HepG2 (cell line): ENCODE measurements at regions not wholly inside any gene's neighbourhood (a gene's known extent, or its start where the extent isn't known, plus 50 kb on each side); places are given as distances from the start of the nearest gene placed in this dataset.

ENCODE experiments used
- ATAC-seq: fragments of 200-7000 bp; cut with Tn5 transposase; 3 replicates; pipeline ENCODE4 v1.9.1; 2020; ENCODE audit warnings: mild to moderate bottlenecking, moderate library complexity
- BruUV-seq: library from RNA; stranded (reverse); fragments of 400-500 nt; replicated peaks from 2 replicates; lab custom pipeline; 2021; lab: Mats Ljungman, UMichigan
- CTCF ChIA-PET: fragments of 300-600 bp; formaldehyde crosslinking; extraction: SDS; loops from one replicate; lab custom pipeline; 2021; ENCODE audit warnings: low total read pairs, inconsistent platforms, low intra/inter-chr PET ratio; lab: Yijun Ruan, JAX
- POLR2A ChIA-PET: fragments of 350-600 bp; sonication (Branson Sonifier 250); formaldehyde crosslinking; loops from one replicate; lab custom pipeline; 2020; ENCODE audit warnings: antibody characterized with exemption, inconsistent platforms; lab: Yijun Ruan, JAX
- DNase-seq: peaks from one replicate; pipeline ENCODE4 v3.0.0-alpha.2; 2015; ENCODE audit warnings: low spot score
- FAIRE-seq: peaks from 3 replicates; lab custom pipeline; 2011; peaks lifted over from hg19 to GRCh38; lab: Jason Lieb, UNC
- H2AFZ ChIP-seq: one replicate; pipeline ENCODE4 v1.6.1; 2011; ENCODE audit warnings: low read length, inconsistent platforms
- H3K27ac ChIP-seq: fragments of 300-600 bp; 3 replicates; pipeline ENCODE4 v1.8.0; 2011; ENCODE audit warnings: mixed run types, mild to moderate bottlenecking, mixed read lengths, low read length, inconsistent platforms; ENCODE audit not compliant: insufficient read depth; ENCODE audit errors: extremely low read length
- H3K27me3 ChIP-seq, 2 experiments: fragments of 200-600 bp in 1 of 2; 2 replicates in 1 of 2; 3 replicates in 1 of 2; pipeline versions ENCODE4 v1.6.0 to v1.8.0; 2011; ENCODE audit warnings: low read length in 2 of 2, mild to moderate bottlenecking in 2 of 2, moderate library complexity in 2 of 2, inconsistent platforms in 1 of 2; ENCODE audit not compliant: insufficient read depth in 2 of 2, control insufficient read depth in 1 of 2
- H3K36me3 ChIP-seq, 2 experiments: fragments of 200-600 bp in 1 of 2; replicated peaks in 1 of 2; 2 replicates in 1 of 2; 3 replicates in 1 of 2; pipeline versions ENCODE4 v1.5.1 to v1.8.0; 2011; ENCODE audit warnings: low read length in 2 of 2, inconsistent platforms in 1 of 2; ENCODE audit not compliant: insufficient read depth in 2 of 2, control insufficient read depth in 1 of 2
- H3K4me1 ChIP-seq: 2 replicates; pipeline ENCODE4 v1.5.1; 2012; ENCODE audit warnings: low read length, inconsistent platforms; ENCODE audit not compliant: insufficient read depth
- H3K4me2 ChIP-seq: 2 replicates; pipeline ENCODE4 v1.6.0; 2011; ENCODE audit warnings: low read depth, low read length, inconsistent platforms
- H3K4me3 ChIP-seq, 3 experiments: fragments of 200-600 bp in 1 of 3; sonication (generic), shearing (Covaris generic) in 1 of 3; replicated peaks in 1 of 3; 2 replicates each; pipeline ENCODE4 v1.5.1; 2011 to 2016; ENCODE audit warnings: low read length in 3 of 3, inconsistent platforms in 2 of 3, low read depth in 2 of 3, mild to moderate bottlenecking in 2 of 3, control low read depth in 1 of 3, mixed read lengths in 1 of 3; ENCODE audit not compliant: insufficient read depth in 1 of 3
- H3K79me2 ChIP-seq: one replicate; pipeline ENCODE4 v1.6.1; 2011; ENCODE audit warnings: low read length, inconsistent platforms; ENCODE audit not compliant: insufficient read depth
- H3K9ac ChIP-seq: 2 replicates; pipeline ENCODE4 v1.6.0; 2011; ENCODE audit warnings: mild to moderate bottlenecking, low read depth, low read length, inconsistent platforms; ENCODE audit not compliant: insufficient read depth
- H3K9me3 ChIP-seq: 2 replicates; pipeline ENCODE4 v1.5.1; 2012; ENCODE audit warnings: mild to moderate bottlenecking, low read length
- H4K20me1 ChIP-seq: 2 replicates; pipeline ENCODE4 v1.6.0; 2011; ENCODE audit warnings: inconsistent platforms, mild to moderate bottlenecking, low read length, moderate library complexity; ENCODE audit not compliant: insufficient read depth
- AGO2 ChIP-seq: fragments of 200-400 bp; formaldehyde crosslinking; optimal IDR thresholded peaks from 2 replicates; pipeline ENCODE3; 2017; ENCODE audit warnings: mild to moderate bottlenecking, low read depth, low read length, moderate library complexity
- FOSL1 ChIP-seq: sonication (generic); formaldehyde crosslinking; IDR thresholded peaks from 2 replicates; pipeline ENCODE4 v1.9.0; 2021; ENCODE audit warnings: missing genetic modification reagents, borderline replicate concordance
- GATA4 ChIP-seq: sonication (generic); IDR thresholded peaks from 2 replicates; pipeline ENCODE4 v1.6.1; 2016; ENCODE audit warnings: antibody characterized with exemption, low read depth, borderline replicate concordance
- GPBP1L1 ChIP-seq: sonication (generic); formaldehyde crosslinking; IDR thresholded peaks from 2 replicates; pipeline ENCODE4 v1.5.0; 2020; ENCODE audit warnings: mild to moderate bottlenecking, missing genetic modification reagents
- HOMEZ ChIP-seq: IDR thresholded peaks from 2 replicates; pipeline ENCODE4 v1.6.1; 2016; ENCODE audit warnings: low read depth
- JUND ChIP-seq: sonication (generic); formaldehyde crosslinking; IDR thresholded peaks from 2 replicates; pipeline ENCODE4 v1.8.0; 2022; ENCODE audit warnings: mild to moderate bottlenecking, missing genetic modification reagents
- MAFG ChIP-seq: sonication (generic); formaldehyde crosslinking; IDR thresholded peaks from 2 replicates; pipeline ENCODE4 v1.5.1; 2020; ENCODE audit warnings: mild to moderate bottlenecking, missing genetic modification reagents
- TCF7 ChIP-seq: sonication (generic); IDR thresholded peaks from 2 replicates; pipeline ENCODE4 v1.6.1; 2016; ENCODE audit warnings: antibody characterized with exemption, low read depth
- TSC22D2 ChIP-seq: sonication (generic); formaldehyde crosslinking; IDR thresholded peaks from 2 replicates; pipeline ENCODE4 v1.5.1; 2020; ENCODE audit warnings: missing genetic modification reagents, mild to moderate bottlenecking, borderline replicate concordance
- ZNF460 ChIP-seq: sonication (generic); formaldehyde crosslinking; IDR thresholded peaks from 2 replicates; pipeline ENCODE4 v1.5.1; 2020; ENCODE audit warnings: missing genetic modification reagents, mild to moderate bottlenecking, borderline replicate concordance
- WGBS: methylation state at CpG from one replicate; pipeline ENCODE4 v1.1.6; 2017; ENCODE audit warnings: low lambda C conversion rate; 5-methylcytosine and 5-hydroxymethylcytosine counted together
- in situ Hi-C: cut with HindIII; loops from 2 replicates; pipeline ENCODE4 v1.10.0; 2017; ENCODE audit warnings: low pct_unique_long_range_greater_than_20kb; ENCODE audit not compliant: extremely low pct_ligation_motif_present
- intact Hi-C: fragments of 100-400 bp; cut with micrococcal nuclease; formaldehyde crosslinking; loops from one replicate; pipeline ENCODE4 v1.10.0; 2022; ENCODE audit not compliant: unreplicated experiment

- no peak overlapping the region for H2AFZ ChIP-seq
- TF ChIP-seq GATA4 (no peak), JUND (CRISPR knock-in tag) (no peak), TSC22D2 (CRISPR knock-in tag) (no peak), TCF7 (no peak), HOMEZ (CRISPR knock-in tag) (no peak), FOSL1 (CRISPR knock-in tag) (no peak), MAFG (CRISPR knock-in tag) (no peak), ZNF460 (no peak)
Measured at GRCh38 chr20:55273149-55273548, 732.2 kb downstream of the CBLN4 start.

GRCh38 chr20:55271371-55271770, 733.9 kb downstream of the CBLN4 start:
- no peak for FAIRE-seq
- H3K4me1 ChIP-seq = no peaks in the 10 kb centered on the region
- BruUV-seq = no TSS peak
- H3K4me2 ChIP-seq = no peak overlapping the region
- H3K36me3 ChIP-seq = no peaks in the 10 kb centered on the region
- POLR2A ChIA-PET = no interaction called here
- H3K4me3 ChIP-seq = no peak overlapping the region
- intact Hi-C loops = no loop called here
- WGBS = 0% methylated on average over 2 of the region's 2 CpGs
- in situ Hi-C loops = no loop called here
- CTCF ChIA-PET = no interaction called here
- peaks cover 85% of the 10 kb centered on the region for H3K9me3 ChIP-seq
- H3K27ac ChIP-seq = no peak overlapping the region
- no peak overlapping the region for H3K9ac ChIP-seq
- H4K20me1 ChIP-seq = no peaks in the 10 kb centered on the region
- no peaks in the 10 kb centered on the region for H3K27me3 ChIP-seq
- no peak for TF ChIP-seq AGO2
- TF ChIP-seq GPBP1L1 (CRISPR knock-in tag) = no peak
- no peaks in the 10 kb centered on the region for H3K79me2 ChIP-seq
- DNase-seq = no peak
- H2AFZ ChIP-seq = no peak overlapping the region
- ATAC-seq = no peak

More at GRCh38 chr20:55273149-55273548, 732.2 kb downstream of the CBLN4 start:
- H3K27ac ChIP-seq = no peak overlapping the region
- intact Hi-C loops = no loop called here
- H3K4me1 ChIP-seq = no peaks in the 10 kb centered on the region
- in situ Hi-C loops = no loop called here
- no TSS peak for BruUV-seq
- ATAC-seq = no peak
- H3K4me3 ChIP-seq = no peak overlapping the region
- H3K36me3 ChIP-seq = no peaks in the 10 kb centered on the region
- peaks cover 85% of the 10 kb centered on the region for H3K9me3 ChIP-seq
- H3K79me2 ChIP-seq = no peaks in the 10 kb centered on the region
- H3K9ac ChIP-seq = no peak overlapping the region
- FAIRE-seq = no peak
- H3K27me3 ChIP-seq = no peaks in the 10 kb centered on the region
- H3K4me2 ChIP-seq = no peak overlapping the region
- H4K20me1 ChIP-seq = no peaks in the 10 kb centered on the region
- POLR2A ChIA-PET = no interaction called here
- CTCF ChIA-PET = no interaction called here
- no peak for DNase-seq
